HG03439 (cell line): ENCODE measurements at regions not wholly inside any gene's neighbourhood (a gene's known extent, or its start where the extent isn't known, plus 50 kb on each side); places are given as distances from the start of the nearest gene placed in this dataset.

ENCODE experiments used
- ATAC-seq: cut with Tn5 transposase; IDR thresholded peaks from one replicate; pipeline ENCODE4 v1.9.1; 2021; ENCODE audit warnings: mild to moderate bottlenecking, moderate library complexity; ENCODE audit not compliant: unreplicated experiment

DNA sequence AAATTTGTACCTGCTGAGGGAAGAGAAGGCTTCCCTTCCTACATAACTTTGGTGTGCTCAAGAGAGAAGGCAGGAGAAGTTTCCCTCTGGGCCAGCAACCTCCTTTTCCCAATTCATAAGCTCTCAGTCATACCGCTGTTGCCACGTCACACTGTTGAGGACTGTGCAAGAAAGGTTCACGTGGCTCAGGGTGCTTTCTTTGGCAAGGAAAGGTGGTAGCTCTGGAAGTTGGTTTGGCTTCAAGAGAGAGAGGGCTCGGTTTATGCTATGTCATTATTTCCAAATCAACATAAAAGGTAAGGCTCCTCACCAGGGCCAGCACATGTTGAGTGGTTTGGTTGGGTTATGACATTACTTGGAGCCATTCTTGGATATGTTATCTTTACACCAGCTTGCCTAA lies 77.3 kb downstream of the TNFSF18 start:
- no peak for ATAC-seq

DNA sequence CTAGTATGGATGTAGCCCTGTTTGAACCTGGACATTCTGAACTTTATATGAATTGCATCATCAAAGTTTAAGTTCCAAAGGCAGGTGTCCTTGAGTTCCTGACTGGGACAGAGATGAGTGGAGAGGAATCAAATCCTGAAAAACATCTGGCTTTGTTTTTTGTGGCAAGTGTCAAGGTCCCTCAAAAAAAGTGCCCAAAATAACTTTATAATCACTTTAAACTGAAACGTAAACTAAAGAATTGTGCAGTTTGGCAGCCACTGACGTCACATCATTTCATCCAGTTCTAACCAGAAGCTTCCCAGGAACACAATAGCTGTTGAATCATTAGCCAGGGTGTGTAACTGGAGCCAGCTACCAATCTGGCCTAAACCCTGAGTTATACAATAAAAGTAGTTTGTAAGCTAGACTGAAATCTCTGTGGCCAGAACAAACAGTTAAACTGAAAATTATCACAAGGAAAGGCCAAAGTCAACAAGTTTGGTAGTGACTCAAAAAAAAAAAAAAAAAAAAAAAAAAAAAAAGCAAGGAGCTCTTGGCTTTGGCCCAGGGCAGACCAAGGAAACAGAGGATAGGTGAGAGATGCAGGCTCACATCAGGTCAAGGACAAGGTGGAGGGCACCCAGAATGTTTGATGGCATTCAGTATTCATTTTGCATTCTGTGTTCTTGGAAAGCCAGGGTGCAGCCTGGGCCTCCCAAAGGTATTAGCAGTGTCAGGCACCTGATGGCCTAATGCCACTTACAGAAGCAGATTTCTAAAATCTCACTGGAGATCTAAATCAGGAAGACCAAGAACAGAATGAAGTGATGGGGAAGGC lies 74.3 kb downstream of the TNFSF18 start:
- ATAC-seq: no peak

DNA sequence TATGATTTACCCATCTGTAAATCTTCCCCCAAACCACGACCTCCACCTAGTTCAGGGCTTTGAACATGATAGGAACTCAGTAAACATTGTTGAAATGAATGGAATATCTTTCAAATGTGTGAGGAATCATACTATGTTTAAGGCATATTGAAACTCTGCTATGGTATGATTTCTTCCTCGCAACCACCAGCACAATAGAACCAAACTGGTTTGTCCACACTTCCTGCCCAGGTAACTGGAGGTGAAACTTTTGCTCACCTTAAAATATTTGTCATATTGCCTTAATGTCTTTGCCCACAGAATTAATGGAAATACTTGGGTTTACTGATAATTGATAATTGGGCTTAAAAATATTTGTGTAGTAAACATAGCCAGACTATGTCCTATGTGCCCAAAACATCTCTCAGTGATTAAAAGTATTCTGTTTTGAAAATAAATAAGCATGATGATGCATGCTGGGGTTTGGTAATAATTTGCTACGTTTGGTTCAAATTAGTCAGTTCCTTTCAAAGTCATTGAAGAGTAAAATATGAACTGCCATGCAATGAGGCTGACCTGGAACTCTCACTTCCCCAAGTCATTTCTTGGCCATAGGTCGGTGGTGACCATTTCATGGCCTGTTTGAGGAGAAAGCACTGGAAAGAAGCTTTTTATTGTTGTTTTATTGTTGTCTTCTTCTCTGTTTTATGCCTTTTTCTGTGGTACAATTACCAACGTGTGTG lies 73.3 kb downstream of the TNFSF18 start:
- no peak for ATAC-seq

DNA sequence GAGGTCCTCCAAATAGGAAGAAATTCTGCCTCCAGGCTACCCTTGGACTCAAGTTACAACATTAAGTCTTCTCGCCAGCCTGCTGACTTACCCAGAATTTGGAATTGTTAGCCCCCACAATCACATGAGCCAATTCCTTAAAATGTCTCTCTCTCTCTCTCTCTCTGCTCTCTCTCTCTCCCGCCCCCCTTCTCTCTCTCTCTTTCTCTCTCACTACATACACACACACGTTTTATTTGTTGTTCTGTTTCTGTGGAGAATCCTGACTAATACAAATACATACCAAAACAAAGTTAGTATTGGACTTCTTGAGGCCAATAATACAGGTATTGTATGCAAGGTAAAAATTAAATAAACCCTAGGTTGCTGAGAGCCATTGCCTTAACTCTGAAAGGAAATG lies 72.1 kb downstream of the TNFSF18 start:
- no peak for ATAC-seq

DNA sequence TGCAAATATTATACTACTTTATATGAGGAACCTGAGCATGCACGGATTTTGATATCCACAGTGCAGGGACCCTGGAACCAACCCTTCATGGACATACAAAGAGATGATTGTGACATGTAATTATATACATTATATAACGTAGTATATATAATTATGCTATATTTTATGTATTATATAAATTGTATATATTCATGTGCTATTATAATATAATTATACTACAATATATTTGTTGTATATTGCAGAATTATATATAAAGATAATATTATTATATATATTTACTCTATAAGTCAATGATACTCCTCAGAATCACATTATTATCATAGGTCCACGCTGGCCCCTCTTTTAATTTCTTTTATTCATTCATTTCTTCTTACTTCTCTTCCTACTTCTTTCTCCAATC lies 70.9 kb downstream of the TNFSF18 start:
- no peak for ATAC-seq

DNA sequence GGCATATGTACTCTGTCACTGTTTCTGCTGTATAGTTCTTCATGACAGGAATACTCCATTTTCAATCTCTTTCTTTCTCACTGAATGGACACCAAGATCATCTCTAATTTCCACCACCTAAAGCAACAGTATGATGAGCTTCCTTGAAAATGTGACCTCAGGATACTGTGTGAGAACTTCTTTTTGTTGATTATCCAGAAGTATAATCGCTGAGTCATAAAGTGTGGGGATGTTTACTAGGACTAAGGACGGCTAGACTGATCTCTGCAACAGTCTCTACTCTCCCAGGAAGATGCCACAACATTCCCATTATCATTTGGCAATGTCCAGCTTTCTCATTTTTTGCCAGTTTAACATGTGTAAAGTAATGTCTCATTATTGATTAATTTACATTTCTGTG lies 70.3 kb downstream of the TNFSF18 start:
- ATAC-seq: no peak

DNA sequence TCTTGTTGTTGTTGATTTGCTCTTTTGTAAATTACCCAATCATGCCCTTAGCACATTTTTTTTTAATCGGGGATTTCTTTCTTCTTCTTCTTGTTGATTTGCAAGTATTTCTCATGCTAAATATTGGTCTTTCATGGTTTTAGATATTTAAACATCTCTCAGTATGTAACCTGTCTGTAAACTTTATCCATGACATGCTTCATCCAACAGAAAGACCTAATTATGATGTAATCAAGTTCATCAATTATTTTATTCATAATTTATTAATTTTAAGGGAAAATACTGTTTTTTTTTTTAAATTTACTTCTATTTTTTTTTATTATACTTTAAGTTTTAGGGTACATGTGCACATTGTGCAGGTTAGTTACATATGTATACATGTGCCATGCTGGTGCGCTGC lies 69.8 kb downstream of the TNFSF18 start:
- no peak for ATAC-seq
